ENCODE measurements at regions not wholly inside any gene's neighbourhood (a gene's known extent, or its start where the extent isn't known, plus 50 kb on each side); places are given as distances from the start of the nearest gene placed in this dataset.

DNA sequence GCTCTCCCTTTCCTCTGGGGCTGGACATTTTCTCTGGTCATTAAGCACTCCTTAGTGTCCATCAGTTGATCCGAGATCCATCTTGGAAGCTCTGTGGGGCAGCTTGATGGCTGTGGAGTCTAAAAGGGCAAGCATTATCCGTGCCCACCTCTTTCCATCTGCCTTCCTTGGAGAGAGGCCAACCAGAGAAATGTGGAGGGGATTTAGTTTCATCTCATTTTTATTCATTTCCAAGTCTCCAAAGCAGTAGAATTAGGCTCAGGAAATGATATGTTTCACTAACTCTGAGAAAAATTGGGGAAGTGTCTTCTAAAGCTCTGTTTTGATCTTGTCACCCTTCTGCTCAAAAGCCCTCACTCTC lies 95.9 kb upstream of the KLHL25 start:
- no peaks in the 10 kb centered on the region for H3K9me3 Mint-ChIP-seq

GRCh38 chr15:85891470-85891869 lies 96.7 kb upstream of the KLHL25 start:
- Mint-ChIP-seq H3K4me1 (peaks cover 10 to 16% of the 10 kb centered on the region in 2 donors), H3K9me3 (peaks cover 1% of the 10 kb centered on the region in 2 donors), H3K36me3 (no peaks in the 10 kb centered on the region), H3K4me3 (peak overlapping the region; percentile 10), H3K27me3 (ENCODE audit: low read depth in 2 of 2) (peaks cover 0 to 13% of the 10 kb centered on the region in 2 donors), H3K27ac (peak overlapping the region; percentile 3 to 34)
- H3K9me3 ChIP-seq (ENCODE audit: control insufficient read depth, insufficient read depth, low read length) = no peaks in the 10 kb centered on the region
- H3K27me3 ChIP-seq (ENCODE audit: control insufficient read depth, insufficient read depth, low read length) = no peaks in the 10 kb centered on the region
- intact Hi-C loops (cut with micrococcal nuclease) = no loop called here
- H3K4me3 ChIP-seq (ENCODE audit: low read length) = no peak overlapping the region
- no peaks in the 10 kb centered on the region for H3K36me3 ChIP-seq (ENCODE audit: control insufficient read depth, insufficient read depth, low read length)
- no peak overlapping the region for H3K27ac ChIP-seq (ENCODE audit: low read length)
- DNase-seq = no peak
- TF ChIP-seq CTCF (IDR thresholded peaks at IDR 0.05) = no peak
- WGBS (ENCODE audit: insufficient coverage) = 43% methylated on average over 1 of the region's 1 CpG
- H3K4me1 ChIP-seq (ENCODE audit: control insufficient read depth, insufficient read depth, low read length) = peaks cover 13% of the 10 kb centered on the region
- ATAC-seq = peak in 1 of 3 donors; percentile 53

More for the DNA sequence above, 95.9 kb upstream of the KLHL25 start:
- Histone ChIP-seq H3K4me3 (ENCODE audit: low read length) (no peak overlapping the region), H3K36me3 (ENCODE audit: control insufficient read depth, insufficient read depth, low read length) (no peaks in the 10 kb centered on the region), H3K9me3 (ENCODE audit: control insufficient read depth, insufficient read depth, low read length) (no peaks in the 10 kb centered on the region), H3K4me1 (ENCODE audit: control insufficient read depth, insufficient read depth, low read length) (peaks cover 13% of the 10 kb centered on the region), H3K27me3 (ENCODE audit: control insufficient read depth, insufficient read depth, low read length) (no peaks in the 10 kb centered on the region), H3K27ac (ENCODE audit: low read length) (no peak overlapping the region)
- no peaks in the 10 kb centered on the region for H3K36me3 Mint-ChIP-seq
- WGBS (ENCODE audit: insufficient coverage) = 100% methylated on average over 1 of the region's 2 CpGs
- DNase-seq (no peak), ATAC-seq (no peak)
- H3K4me3 Mint-ChIP-seq = peak overlapping the region; percentile 22
- peak overlapping the region in 1 of 2 donors; percentile 34 for H3K27ac Mint-ChIP-seq
- TF ChIP-seq CTCF (IDR thresholded peaks at IDR 0.05) = no peak
- peaks cover 0 to 11% of the 10 kb centered on the region in 2 donors for H3K27me3 Mint-ChIP-seq (ENCODE audit: low read depth in 2 of 2)
- peaks cover 7 to 13% of the 10 kb centered on the region in 2 donors for H3K4me1 Mint-ChIP-seq
- intact Hi-C loops (cut with micrococcal nuclease) = no loop called here

- Mint-ChIP-seq H3K4me1 (peaks cover 17 to 24% of the 10 kb centered on the region in 2 donors), H3K9me3 (peaks cover 5 to 9% of the 10 kb centered on the region in 2 donors), H3K27ac (no peak overlapping the region), H3K27me3 (ENCODE audit: low read depth in 2 of 2) (peaks cover 0 to 21% of the 10 kb centered on the region in 2 donors), H3K36me3 (no peaks in the 10 kb centered on the region), H3K4me3 (no peak overlapping the region)
- Histone ChIP-seq H3K4me1 (ENCODE audit: control insufficient read depth, insufficient read depth, low read length) (peaks cover 13% of the 10 kb centered on the region), H3K9me3 (ENCODE audit: control insufficient read depth, insufficient read depth, low read length) (no peaks in the 10 kb centered on the region), H3K36me3 (ENCODE audit: control insufficient read depth, insufficient read depth, low read length) (no peaks in the 10 kb centered on the region), H3K4me3 (ENCODE audit: low read length) (no peak overlapping the region), H3K27me3 (ENCODE audit: control insufficient read depth, insufficient read depth, low read length) (no peaks in the 10 kb centered on the region), H3K27ac (ENCODE audit: low read length) (no peak overlapping the region)
- DNase-seq (no peak), ATAC-seq (no peak)
- no peak for TF ChIP-seq CTCF (IDR thresholded peaks at IDR 0.05)
- 88% methylated on average over 3 of the region's 3 CpGs for WGBS (ENCODE audit: insufficient coverage)
- intact Hi-C loops (cut with micrococcal nuclease) = no loop called here
Measured at GRCh38 chr15:85892232-85892631, 97.5 kb upstream of the KLHL25 start.

DNA sequence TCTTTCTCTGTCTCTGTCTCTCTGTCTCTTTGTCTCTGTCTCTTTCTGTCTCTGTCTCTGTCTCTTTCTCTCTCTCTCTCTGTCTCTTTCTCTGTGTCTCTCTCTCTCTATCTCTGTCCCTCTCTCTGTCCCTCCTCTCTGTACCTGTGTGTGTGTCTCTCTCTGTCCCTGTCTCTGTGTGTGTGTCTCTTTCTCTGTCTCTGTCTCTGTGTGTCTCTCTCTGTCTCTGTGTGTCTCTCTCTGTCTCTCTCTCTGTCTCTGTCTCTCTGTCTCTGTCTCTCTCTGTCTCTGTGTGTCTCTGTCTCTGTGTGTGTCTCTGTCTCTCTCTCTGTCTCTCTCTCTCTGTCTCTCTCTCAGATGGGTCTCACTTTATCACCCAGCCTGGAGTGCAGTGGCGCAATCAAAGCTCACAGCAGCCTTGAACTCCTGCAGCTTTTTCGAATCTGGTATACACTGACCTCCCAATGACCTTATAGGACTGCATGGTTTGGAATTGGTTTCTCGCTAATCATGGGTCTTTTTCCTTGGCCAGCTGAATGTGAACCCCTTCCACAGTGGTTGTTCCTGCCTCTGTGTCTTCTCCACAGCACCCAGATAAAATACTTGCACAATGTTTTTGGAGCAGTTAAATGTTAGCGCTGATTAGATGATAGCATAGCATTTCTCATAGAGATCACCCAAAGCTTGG lies 102.6 kb upstream of the KLHL25 start:
- Mint-ChIP-seq H3K4me3 (no peak overlapping the region), H3K36me3 (no peaks in the 10 kb centered on the region), H3K27ac (peak overlapping the region; percentile 10 to 80), H3K4me1 (peaks cover 14% of the 10 kb centered on the region in 2 donors), H3K9me3 (peaks cover 5 to 11% of the 10 kb centered on the region in 2 donors), H3K27me3 (ENCODE audit: low read depth in 2 of 2) (peaks cover 8 to 27% of the 10 kb centered on the region in 2 donors)
- Histone ChIP-seq H3K4me1 (ENCODE audit: control insufficient read depth, insufficient read depth, low read length) (no peaks in the 10 kb centered on the region), H3K27ac (ENCODE audit: low read length) (no peak overlapping the region), H3K27me3 (ENCODE audit: control insufficient read depth, insufficient read depth, low read length) (no peaks in the 10 kb centered on the region), H3K36me3 (ENCODE audit: control insufficient read depth, insufficient read depth, low read length) (no peaks in the 10 kb centered on the region), H3K4me3 (ENCODE audit: low read length) (no peak overlapping the region), H3K9me3 (ENCODE audit: control insufficient read depth, insufficient read depth, low read length) (no peaks in the 10 kb centered on the region)
- intact Hi-C loops (cut with micrococcal nuclease) = no loop called here
- no peak for DNase-seq
- 63% methylated on average over 4 of the region's 4 CpGs for WGBS (ENCODE audit: insufficient coverage)
- ATAC-seq = no peak
- no peak for TF ChIP-seq CTCF (IDR thresholded peaks at IDR 0.05)
